Thyroid gland (tissue), 4 donors: ENCODE measurements at regions not wholly inside any gene's neighbourhood (a gene's known extent, or its start where the extent isn't known, plus 50 kb on each side); places are given as distances from the start of the nearest gene placed in this dataset.

ENCODE experiments used
- POLR2A ChIP-seq, 2 donors: fragments of 450-650 bp; IDR thresholded peaks; one replicate each; pipeline ENCODE4 v1.6.1; 2017; ENCODE audit warnings: antibody characterized with exemption in 2 of 2, mild to moderate bottlenecking in 2 of 2, moderate library complexity in 1 of 2
- TF ChIP-seq, protein P1 (sequence below), 6 experiments: fragments of 200-600 bp in 3 of 6; fragments of 450-650 bp in 3 of 6; sonication (generic) in 3 of 6; IDR thresholded peaks; one replicate each; pipeline ENCODE4 v1.5.1; 2016 to 2019; ENCODE audit warnings: antibody characterized with exemption in 6 of 6, mild to moderate bottlenecking in 2 of 6, inconsistent platforms in 1 of 6, moderate library complexity in 1 of 6

DNA sequence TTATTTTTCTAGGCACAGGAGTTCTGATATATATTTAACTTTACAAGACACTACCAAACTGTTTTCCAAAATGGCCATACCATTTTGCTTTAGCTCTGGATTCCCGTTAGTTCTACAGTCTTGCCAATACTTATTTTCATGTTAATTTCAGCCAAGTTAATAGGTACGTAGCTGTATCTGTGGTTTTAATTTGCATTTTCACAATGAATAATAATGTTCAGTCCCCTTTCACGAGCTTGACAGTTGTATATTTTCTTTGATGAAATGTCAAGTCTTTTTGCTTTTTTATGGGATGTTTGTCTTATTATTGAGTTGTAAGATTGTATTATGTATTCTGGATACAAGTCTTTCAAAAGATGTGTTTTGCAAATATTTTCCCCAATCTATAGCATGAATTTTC lies 50.6 kb upstream of the GALNT5 start:
- TF ChIP-seq, protein P1, sequence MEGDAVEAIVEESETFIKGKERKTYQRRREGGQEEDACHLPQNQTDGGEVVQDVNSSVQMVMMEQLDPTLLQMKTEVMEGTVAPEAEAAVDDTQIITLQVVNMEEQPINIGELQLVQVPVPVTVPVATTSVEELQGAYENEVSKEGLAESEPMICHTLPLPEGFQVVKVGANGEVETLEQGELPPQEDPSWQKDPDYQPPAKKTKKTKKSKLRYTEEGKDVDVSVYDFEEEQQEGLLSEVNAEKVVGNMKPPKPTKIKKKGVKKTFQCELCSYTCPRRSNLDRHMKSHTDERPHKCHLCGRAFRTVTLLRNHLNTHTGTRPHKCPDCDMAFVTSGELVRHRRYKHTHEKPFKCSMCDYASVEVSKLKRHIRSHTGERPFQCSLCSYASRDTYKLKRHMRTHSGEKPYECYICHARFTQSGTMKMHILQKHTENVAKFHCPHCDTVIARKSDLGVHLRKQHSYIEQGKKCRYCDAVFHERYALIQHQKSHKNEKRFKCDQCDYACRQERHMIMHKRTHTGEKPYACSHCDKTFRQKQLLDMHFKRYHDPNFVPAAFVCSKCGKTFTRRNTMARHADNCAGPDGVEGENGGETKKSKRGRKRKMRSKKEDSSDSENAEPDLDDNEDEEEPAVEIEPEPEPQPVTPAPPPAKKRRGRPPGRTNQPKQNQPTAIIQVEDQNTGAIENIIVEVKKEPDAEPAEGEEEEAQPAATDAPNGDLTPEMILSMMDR (IDR thresholded peaks at IDR 0.05), result no peak
- TF ChIP-seq POLR2A (IDR thresholded peaks at IDR 0.05), result no peak
